ENCODE measurements at regions not wholly inside any gene's neighbourhood (a gene's known extent, or its start where the extent isn't known, plus 50 kb on each side); places are given as distances from the start of the nearest gene placed in this dataset.

DNA sequence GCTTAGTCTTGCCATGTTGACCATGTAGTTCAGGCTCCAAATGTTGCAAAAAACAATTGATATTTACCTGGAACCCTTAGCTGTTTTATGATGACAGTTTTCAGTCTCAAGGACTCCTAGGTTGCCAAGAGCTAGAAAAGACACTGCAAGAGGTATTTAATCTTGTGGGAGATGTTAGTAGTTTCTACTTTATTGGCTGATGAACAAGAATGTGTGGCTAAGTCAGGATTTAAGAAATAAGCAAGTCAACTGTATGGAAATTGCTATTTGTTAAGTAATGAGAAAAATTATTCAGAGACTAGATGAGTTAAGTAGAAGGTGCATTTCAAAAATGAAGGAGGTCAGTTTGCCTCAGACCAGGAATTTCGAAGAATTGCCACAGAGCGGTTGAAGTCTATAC is 639.7 kb upstream of the USP24 start:
- Mint-ChIP-seq H3K27me3 (ENCODE audit: low read depth) (no peaks in the 10 kb centered on the region; the same call in 1 of the 2 replicates), H3K36me3 (ENCODE audit: insufficient read depth in 1 of 3, low read depth in 3 of 3) (no peaks in the 10 kb centered on the region)
- no CpG with 5 or more reads among the region's 2 CpGs for WGBS (ENCODE audit: extremely low coverage, insufficient read length, low lambda C conversion rate)

More for the DNA sequence above, 639.7 kb upstream of the USP24 start:
- no peak overlapping the region for H3K27ac ChIP-seq (ENCODE audit: insufficient read length, low read depth, low read length)
- no peak overlapping the region for H2BK12ac ChIP-seq (ENCODE audit: insufficient read length, low read depth, low read length)
- H3K27me3 ChIP-seq (ENCODE audit: insufficient read depth, low read length): no peaks in the 10 kb centered on the region
- no peak overlapping the region for H3K23ac ChIP-seq (ENCODE audit: insufficient read length, low read depth, low read length)
- no peak overlapping the region for H2BK15ac ChIP-seq (ENCODE audit: low read depth, low read length)
- no peak overlapping the region for H3K14ac ChIP-seq (ENCODE audit: insufficient read depth, low read length)
- H3K23me2 ChIP-seq (ENCODE audit: insufficient read length, low read depth, low read length, poor library complexity, severe bottlenecking): no peaks in the 10 kb centered on the region
- H3K4me1 ChIP-seq (ENCODE audit: insufficient read depth, low read length): no peaks in the 10 kb centered on the region
- Mint-ChIP-seq H3K27ac (no peak overlapping the region), H3K4me3 (no peak overlapping the region), H3K9me3 (no peaks in the 10 kb centered on the region), H3K4me1 (peaks cover 6 to 7% of the 10 kb centered on the region in 2 experiments)
- no peak overlapping the region for H3K56ac ChIP-seq (ENCODE audit: insufficient read length, low read depth, low read length)
- no peak for TF ChIP-seq CTCF (conservative IDR thresholded peaks at IDR 0.05)
- H3K9ac ChIP-seq (ENCODE audit: extremely low read depth, insufficient read length, low read length): no peak overlapping the region
- H3K79me1 ChIP-seq (ENCODE audit: insufficient read depth, low read depth, low read length, poor library complexity, severe bottlenecking): no peaks in the 10 kb centered on the region
- no peak overlapping the region for H2AFZ ChIP-seq (ENCODE audit: low read length)
- H3K4me2 ChIP-seq (ENCODE audit: insufficient read depth, insufficient read length, low read length): no peak overlapping the region
- H3K9me3 ChIP-seq (ENCODE audit: control insufficient read depth, low read depth, low read length): no peaks in the 10 kb centered on the region
- H3K18ac ChIP-seq (ENCODE audit: insufficient read length, low read depth, low read length): no peak overlapping the region
- no peak overlapping the region for H2BK120ac ChIP-seq (ENCODE audit: low read depth, low read length, poor library complexity, severe bottlenecking)
- H4K20me1 ChIP-seq (ENCODE audit: control insufficient read depth, insufficient read depth, insufficient read length): no peaks in the 10 kb centered on the region
- no peak for DNase-seq
- H3K4ac ChIP-seq (ENCODE audit: low read depth, low read length): no peak overlapping the region
- no peak overlapping the region for H4K91ac ChIP-seq (ENCODE audit: insufficient read length, low read depth, low read length)
- no peak overlapping the region for H4K5ac ChIP-seq (ENCODE audit: insufficient read length, low read depth, low read length)
- H3T11ph ChIP-seq (ENCODE audit: low read length): no peak overlapping the region
- H3K79me2 ChIP-seq (ENCODE audit: insufficient read depth, low read length): no peaks in the 10 kb centered on the region
- H2AK5ac ChIP-seq (ENCODE audit: insufficient read length, low read length): no peak overlapping the region
- no peak overlapping the region for H4K8ac ChIP-seq (replicated peaks; ENCODE audit: insufficient read length, low read depth, low read length)
- H2BK5ac ChIP-seq (ENCODE audit: insufficient read length, low read length): no peak overlapping the region
- no peak overlapping the region for H2BK20ac ChIP-seq (ENCODE audit: low read depth, low read length, poor library complexity, severe bottlenecking)

Measured in H9 (cell line).